Stimulated activated CD4-positive, alpha-beta T cell treated with anti-CD3 and anti-CD28 coated beads, Interleukin-4, amount 100 ng/mL, for 24 hours (primary cell): ENCODE measurements at regions not wholly inside any gene's neighbourhood (a gene's known extent, or its start where the extent isn't known, plus 50 kb on each side); places are given as distances from the start of the nearest gene placed in this dataset.
"Not testable (repeated sequence)": the region's sequence is repeated elsewhere in the genome, so short reads cannot be mapped to it uniquely, and the experiment has no call there.

Source experiments
- DNase-seq: peaks from one replicate; pipeline ENCODE4 v3.0.0-alpha.2; 2020

GRCh38 chr7:76708446-76708845, 81.4 kb upstream of the POMZP3 start:
- DNase-seq: not testable (repeated sequence)

- not testable (repeated sequence) for DNase-seq
These were observed 76.7 kb upstream of the POMZP3 start for GRCh38 chr7:76703815-76704214.

GRCh38 chr7:76686277-76686676, 59.2 kb upstream of the POMZP3 start:
- DNase-seq: not testable (repeated sequence)

GRCh38 chr7:76684737-76685136, 57.7 kb upstream of the POMZP3 start:
- not testable (repeated sequence) for DNase-seq

GRCh38 chr7:76683631-76684030, 56.6 kb upstream of the POMZP3 start:
- not testable (repeated sequence) for DNase-seq

- not testable (repeated sequence) for DNase-seq
These were observed 54.7 kb upstream of the POMZP3 start for GRCh38 chr7:76681810-76682209.

- not testable (repeated sequence) for DNase-seq
These were observed 52.1 kb upstream of the POMZP3 start for GRCh38 chr7:76679174-76679573.

GRCh38 chr7:76678500-76678899, 51.4 kb upstream of the POMZP3 start:
- DNase-seq: not testable (repeated sequence)

GRCh38 chr7:76676890-76677289, 49.8 kb upstream of the POMZP3 start:
- not testable (repeated sequence) for DNase-seq
